Uterus (tissue), 3 donors: ENCODE measurements at regions not wholly inside any gene's neighbourhood (a gene's known extent, or its start where the extent isn't known, plus 50 kb on each side); places are given as distances from the start of the nearest gene placed in this dataset.

Experiments
- DNase-seq, 2 donors: peaks; one replicate each; pipeline ENCODE4 v3.0.0-alpha.2; 2019 to 2020
- H3K27ac ChIP-seq, 2 donors: fragments of 200-600 bp; sonication (generic); 1 replicate in 1 of 2; 2 replicates in 1 of 2; pipeline ENCODE4 v1.5.1; 2016 to 2018
- H3K27me3 ChIP-seq, 2 donors: fragments of 200-600 bp; sonication (generic); one replicate each; pipeline ENCODE4 v1.5.1; 2018 to 2019; ENCODE audit warnings: control low read depth in 1 of 2
- H3K36me3 ChIP-seq, 2 donors: fragments of 200-600 bp; sonication (generic); one replicate each; pipeline ENCODE4 v1.5.1; 2019; ENCODE audit warnings: control low read depth in 1 of 2
- H3K4me1 ChIP-seq, 2 donors: fragments of 200-600 bp; sonication (generic); one replicate each; pipeline ENCODE4 v1.5.1; 2018 to 2019; ENCODE audit warnings: control low read depth in 1 of 2
- H3K4me3 ChIP-seq, 2 donors: fragments of 200-600 bp; sonication (generic); 1 replicate in 1 of 2; 2 replicates in 1 of 2; pipeline ENCODE4 v1.5.1; 2018 to 2019; ENCODE audit warnings: mild to moderate bottlenecking in 1 of 2
- H3K9me3 ChIP-seq, 2 donors: fragments of 200-600 bp; sonication (generic); one replicate each; pipeline ENCODE4 v1.5.1; 2019; ENCODE audit warnings: control low read depth in 1 of 2
- POLR2A ChIP-seq, 2 donors: fragments of 450-650 bp; IDR thresholded peaks; one replicate each; pipeline ENCODE4 v1.6.1; 2016; ENCODE audit warnings: antibody characterized with exemption in 2 of 2, mild to moderate bottlenecking in 1 of 2, moderate library complexity in 1 of 2
- intact Hi-C: fragments of 100-400 bp; cut with DNase I; formaldehyde crosslinking; loops from one replicate; pipeline ENCODE4 v1.15.1; 2023; ENCODE audit warnings: low total_unique reads
- TF ChIP-seq, protein P1 (sequence below), 4 experiments: fragments of 200-600 bp in 2 of 4; fragments of 450-650 bp in 2 of 4; sonication (generic) in 2 of 4; IDR thresholded peaks; one replicate each; pipeline ENCODE4 v1.5.1; 2016 to 2019; ENCODE audit warnings: antibody characterized with exemption in 4 of 4, mild to moderate bottlenecking in 2 of 4, moderate library complexity in 1 of 4
- donor health status: DM: yes; HTN: yes; CAD: no.

DNA sequence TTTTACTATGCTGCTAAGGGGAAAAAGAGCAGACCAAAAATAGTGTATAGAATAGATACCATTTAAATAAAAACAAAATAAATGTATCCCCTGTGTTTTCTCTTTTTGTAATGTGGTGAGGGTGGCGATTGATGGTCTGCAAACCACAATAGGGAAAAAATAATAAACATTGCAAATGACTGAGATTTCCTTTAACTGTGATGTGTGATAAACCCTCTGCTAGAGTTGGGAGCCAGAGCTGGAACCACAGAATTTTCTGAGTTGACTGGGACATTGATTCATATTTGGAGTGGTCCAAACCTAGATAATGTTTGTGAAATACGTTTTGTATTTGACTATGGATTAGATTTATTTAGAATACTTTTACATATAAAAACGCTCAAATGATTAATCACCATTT, 70.6 kb upstream of the PTGFR start:
- no peak for TF ChIP-seq POLR2A (IDR thresholded peaks at IDR 0.05)
- TF ChIP-seq, protein P1, sequence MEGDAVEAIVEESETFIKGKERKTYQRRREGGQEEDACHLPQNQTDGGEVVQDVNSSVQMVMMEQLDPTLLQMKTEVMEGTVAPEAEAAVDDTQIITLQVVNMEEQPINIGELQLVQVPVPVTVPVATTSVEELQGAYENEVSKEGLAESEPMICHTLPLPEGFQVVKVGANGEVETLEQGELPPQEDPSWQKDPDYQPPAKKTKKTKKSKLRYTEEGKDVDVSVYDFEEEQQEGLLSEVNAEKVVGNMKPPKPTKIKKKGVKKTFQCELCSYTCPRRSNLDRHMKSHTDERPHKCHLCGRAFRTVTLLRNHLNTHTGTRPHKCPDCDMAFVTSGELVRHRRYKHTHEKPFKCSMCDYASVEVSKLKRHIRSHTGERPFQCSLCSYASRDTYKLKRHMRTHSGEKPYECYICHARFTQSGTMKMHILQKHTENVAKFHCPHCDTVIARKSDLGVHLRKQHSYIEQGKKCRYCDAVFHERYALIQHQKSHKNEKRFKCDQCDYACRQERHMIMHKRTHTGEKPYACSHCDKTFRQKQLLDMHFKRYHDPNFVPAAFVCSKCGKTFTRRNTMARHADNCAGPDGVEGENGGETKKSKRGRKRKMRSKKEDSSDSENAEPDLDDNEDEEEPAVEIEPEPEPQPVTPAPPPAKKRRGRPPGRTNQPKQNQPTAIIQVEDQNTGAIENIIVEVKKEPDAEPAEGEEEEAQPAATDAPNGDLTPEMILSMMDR (IDR thresholded peaks at IDR 0.05): no peak
- no peak overlapping the region for H3K4me3 ChIP-seq
- peaks cover 0 to 13% of the 10 kb centered on the region in 2 donors for H3K4me1 ChIP-seq
- H3K27ac ChIP-seq: peak overlapping the region; percentile 69 to 76
- no peaks in the 10 kb centered on the region for H3K9me3 ChIP-seq
- intact Hi-C loops: no loop called here
- no peaks in the 10 kb centered on the region for H3K27me3 ChIP-seq
- no peaks in the 10 kb centered on the region for H3K36me3 ChIP-seq
- no peak for DNase-seq

DNA sequence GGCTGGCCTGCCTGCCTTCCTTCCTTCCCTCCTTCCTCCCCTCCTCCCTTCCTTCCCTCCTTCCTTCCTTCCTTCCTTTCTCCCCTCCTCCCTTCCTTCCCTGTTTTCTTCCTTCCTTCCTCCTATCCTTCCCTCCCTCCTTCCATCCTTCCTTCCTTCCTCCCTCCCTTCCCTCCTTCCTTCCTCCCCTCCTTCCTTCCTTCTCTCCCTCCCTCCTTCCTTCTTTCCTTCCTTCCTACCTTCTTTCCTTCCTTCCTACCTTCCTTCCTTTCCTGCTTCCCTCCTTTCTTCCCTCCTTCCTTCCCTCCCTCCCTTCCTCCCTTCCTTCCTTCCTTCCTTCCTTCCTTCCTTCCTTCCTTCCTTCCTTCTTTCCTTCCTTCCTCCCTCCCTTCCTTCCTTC, 70.1 kb upstream of the PTGFR start:
- H3K9me3 ChIP-seq: no peaks in the 10 kb centered on the region
- DNase-seq: no peak
- H3K4me1 ChIP-seq: peaks cover 0 to 13% of the 10 kb centered on the region in 2 donors
- H3K27ac ChIP-seq: no peak overlapping the region
- intact Hi-C loops: no loop called here
- no peaks in the 10 kb centered on the region for H3K27me3 ChIP-seq
- no peaks in the 10 kb centered on the region for H3K36me3 ChIP-seq
- no peak for TF ChIP-seq POLR2A (IDR thresholded peaks at IDR 0.05)
- TF ChIP-seq, protein P1 (IDR thresholded peaks at IDR 0.05): no peak
- no peak overlapping the region for H3K4me3 ChIP-seq

GRCh38 chr1:78424720-78425119, 66.1 kb upstream of the PTGFR start:
- no peak for DNase-seq
- intact Hi-C loops: no loop called here
- H3K36me3 ChIP-seq: no peaks in the 10 kb centered on the region
- no peaks in the 10 kb centered on the region for H3K9me3 ChIP-seq
- no peak overlapping the region for H3K4me3 ChIP-seq
- no peaks in the 10 kb centered on the region for H3K27me3 ChIP-seq
- H3K27ac ChIP-seq: peak overlapping the region; percentile 73 to 75
- TF ChIP-seq POLR2A (IDR thresholded peaks at IDR 0.05): no peak
- TF ChIP-seq, protein P1 (IDR thresholded peaks at IDR 0.05): no peak
- H3K4me1 ChIP-seq: peaks cover 0 to 3% of the 10 kb centered on the region in 2 donors

DNA sequence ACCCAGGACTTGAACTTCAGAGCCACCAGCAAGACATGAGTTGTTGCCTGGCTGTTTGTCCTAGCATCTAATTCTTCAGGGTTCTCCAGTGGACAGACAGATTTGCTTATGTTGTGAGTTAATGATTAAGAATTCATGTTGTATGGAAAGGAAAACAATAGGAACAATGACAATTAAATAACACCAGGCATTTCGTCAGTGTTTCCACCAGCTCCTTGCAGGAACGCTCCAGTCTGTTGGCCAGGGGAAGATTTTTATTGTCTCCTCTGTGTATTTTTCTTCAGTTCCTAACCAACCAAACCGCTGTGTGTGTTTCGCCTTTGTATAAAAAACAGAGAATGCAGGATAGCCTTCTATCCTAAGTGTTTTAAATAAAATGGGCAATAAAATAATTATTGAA, 64.4 kb upstream of the PTGFR start:
- no peaks in the 10 kb centered on the region for H3K27me3 ChIP-seq
- peak overlapping the region in 1 of 2 donors; percentile 20 for H3K4me3 ChIP-seq
- DNase-seq: no peak
- H3K9me3 ChIP-seq: no peaks in the 10 kb centered on the region
- no peaks in the 10 kb centered on the region for H3K4me1 ChIP-seq
- TF ChIP-seq POLR2A (IDR thresholded peaks at IDR 0.05): no peak
- TF ChIP-seq, protein P1 (IDR thresholded peaks at IDR 0.05): no peak
- intact Hi-C loops: no loop called here
- peak overlapping the region; percentile 73 to 75 for H3K27ac ChIP-seq
- H3K36me3 ChIP-seq: no peaks in the 10 kb centered on the region

- H3K27me3 ChIP-seq: no peaks in the 10 kb centered on the region
- no peaks in the 10 kb centered on the region for H3K36me3 ChIP-seq
- H3K27ac ChIP-seq: peak overlapping the region; percentile 73 to 75
- H3K9me3 ChIP-seq: no peaks in the 10 kb centered on the region
- DNase-seq: no peak
- H3K4me3 ChIP-seq: no peak overlapping the region
- intact Hi-C loops: no loop called here
- TF ChIP-seq, protein P1 (IDR thresholded peaks at IDR 0.05): no peak
- TF ChIP-seq POLR2A (IDR thresholded peaks at IDR 0.05): no peak
- H3K4me1 ChIP-seq: no peaks in the 10 kb centered on the region
Measured at GRCh38 chr1:78427506-78427905, 63.3 kb upstream of the PTGFR start.
